ENCODE measurements at regions not wholly inside any gene's neighbourhood (a gene's known extent, or its start where the extent isn't known, plus 50 kb on each side); places are given as distances from the start of the nearest gene placed in this dataset.

DNA sequence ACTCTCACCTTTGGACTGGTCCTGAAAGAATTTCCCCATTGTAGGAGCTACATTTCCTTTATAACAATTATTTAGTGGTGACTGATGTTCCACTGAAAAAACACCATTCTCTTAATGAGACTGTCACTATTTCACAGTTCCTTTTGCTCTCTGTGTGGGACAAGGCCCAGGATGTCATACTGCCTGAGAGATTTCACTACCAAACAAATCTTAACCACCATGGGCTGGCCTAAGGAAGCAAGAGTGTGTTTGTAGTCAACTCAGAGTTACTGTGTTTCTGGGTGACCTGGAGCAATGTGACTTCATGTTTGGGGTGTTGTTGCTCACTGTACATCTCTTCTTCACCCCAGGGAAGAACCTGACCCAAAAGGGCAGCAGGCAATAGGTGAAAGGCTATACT is 50.1 kb upstream of the ZNF608 start:
- TF ChIP-seq POLR2A (IDR thresholded peaks at IDR 0.05), result no peak
- TF ChIP-seq, protein P1, sequence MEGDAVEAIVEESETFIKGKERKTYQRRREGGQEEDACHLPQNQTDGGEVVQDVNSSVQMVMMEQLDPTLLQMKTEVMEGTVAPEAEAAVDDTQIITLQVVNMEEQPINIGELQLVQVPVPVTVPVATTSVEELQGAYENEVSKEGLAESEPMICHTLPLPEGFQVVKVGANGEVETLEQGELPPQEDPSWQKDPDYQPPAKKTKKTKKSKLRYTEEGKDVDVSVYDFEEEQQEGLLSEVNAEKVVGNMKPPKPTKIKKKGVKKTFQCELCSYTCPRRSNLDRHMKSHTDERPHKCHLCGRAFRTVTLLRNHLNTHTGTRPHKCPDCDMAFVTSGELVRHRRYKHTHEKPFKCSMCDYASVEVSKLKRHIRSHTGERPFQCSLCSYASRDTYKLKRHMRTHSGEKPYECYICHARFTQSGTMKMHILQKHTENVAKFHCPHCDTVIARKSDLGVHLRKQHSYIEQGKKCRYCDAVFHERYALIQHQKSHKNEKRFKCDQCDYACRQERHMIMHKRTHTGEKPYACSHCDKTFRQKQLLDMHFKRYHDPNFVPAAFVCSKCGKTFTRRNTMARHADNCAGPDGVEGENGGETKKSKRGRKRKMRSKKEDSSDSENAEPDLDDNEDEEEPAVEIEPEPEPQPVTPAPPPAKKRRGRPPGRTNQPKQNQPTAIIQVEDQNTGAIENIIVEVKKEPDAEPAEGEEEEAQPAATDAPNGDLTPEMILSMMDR (IDR thresholded peaks at IDR 0.05), result no peak

Data from lower leg skin (tissue), 3 donors.